Neural cell (in vitro differentiated cells): ENCODE measurements at regions not wholly inside any gene's neighbourhood (a gene's known extent, or its start where the extent isn't known, plus 50 kb on each side); places are given as distances from the start of the nearest gene placed in this dataset.

Source experiments
- H2AFZ ChIP-seq: fragments of 200-600, 300-800 bp; sonication (generic), shearing (Covaris generic); 2 replicates; pipeline ENCODE4 v1.6.0; 2014; ENCODE audit warnings: low read depth, mild to moderate bottlenecking, antibody characterized with exemption, low read length, moderate library complexity
- H3F3A ChIP-seq: fragments of 200-600 bp; shearing (Covaris generic); 2 replicates; pipeline ENCODE4 v1.6.1; 2016; ENCODE audit warnings: mild to moderate bottlenecking, moderate library complexity, mixed read lengths, antibody characterized with exemption, low read length; ENCODE audit not compliant: insufficient read depth, poor library complexity, severe bottlenecking
- H3K27ac ChIP-seq: fragments of 200-600, 300-800 bp; sonication (generic), shearing (Covaris generic); 2 replicates; pipeline ENCODE4 v1.5.1; 2014; ENCODE audit warnings: mild to moderate bottlenecking, low read length, moderate library complexity
- H3K27me3 ChIP-seq: fragments of 300-800, 200-600 bp; sonication (generic), shearing (Covaris generic); 2 replicates; pipeline ENCODE4 v1.6.0; 2014; ENCODE audit warnings: mild to moderate bottlenecking, low read depth, low read length, moderate library complexity; ENCODE audit not compliant: insufficient read depth
- H3K36me3 ChIP-seq: fragments of 300-800, 200-600 bp; sonication (generic), shearing (Covaris generic); 2 replicates; pipeline ENCODE4 v1.5.1; 2014; ENCODE audit warnings: mild to moderate bottlenecking, antibody characterized with exemption, low read length, moderate library complexity; ENCODE audit not compliant: insufficient read depth
- H3K4me2 ChIP-seq: fragments of 300-800, 200-600 bp; sonication (generic), shearing (Covaris generic); 2 replicates; pipeline ENCODE4 v1.6.0; 2014; ENCODE audit warnings: mild to moderate bottlenecking, low read length
- H3K4me3 ChIP-seq: fragments of 300-800, 200-600 bp; sonication (generic), shearing (Covaris generic); 2 replicates; pipeline ENCODE4 v1.5.1; 2014; ENCODE audit warnings: mild to moderate bottlenecking, low read length, moderate library complexity
- H3K79me2 ChIP-seq: fragments of 200-600 bp; shearing (Covaris generic); replicated peaks from 2 replicates; pipeline ENCODE4 v1.6.0; 2014; ENCODE audit warnings: mild to moderate bottlenecking, low read length, moderate library complexity; ENCODE audit not compliant: insufficient read depth
- H3K9ac ChIP-seq: fragments of 300-800, 200-600 bp; sonication (generic), shearing (Covaris generic); 2 replicates; pipeline ENCODE4 v1.6.1; 2016; ENCODE audit warnings: mild to moderate bottlenecking, low read length, mixed read lengths
- H3K9me2 ChIP-seq: fragments of 200-600 bp; shearing (Covaris generic); 2 replicates; pipeline ENCODE4 v1.6.1; 2016; ENCODE audit warnings: mild to moderate bottlenecking, low read length, mixed read lengths; ENCODE audit not compliant: insufficient read depth
- H3K9me3 ChIP-seq: fragments of 200-600, 300-800 bp; sonication (generic), shearing (Covaris generic); 2 replicates; pipeline ENCODE4 v1.6.1; 2016; ENCODE audit warnings: mild to moderate bottlenecking, mixed run types, low read length, moderate library complexity, mixed read lengths
- H4K20me1 ChIP-seq: fragments of 200-600 bp; shearing (Covaris generic); 2 replicates; pipeline ENCODE4 v1.6.1; 2016; ENCODE audit warnings: mild to moderate bottlenecking, mixed run types; ENCODE audit not compliant: insufficient read depth
- CTCF ChIP-seq: fragments of 450-650 bp; IDR thresholded peaks from 2 replicates; pipeline ENCODE4 v1.5.1; 2014; ENCODE audit warnings: antibody characterized with exemption, mild to moderate bottlenecking, moderate library complexity; ENCODE audit not compliant: poor library complexity, severe bottlenecking
- EP300 ChIP-seq: fragments of 450-650 bp; conservative IDR thresholded peaks from 2 replicates; pipeline ENCODE4 v1.6.1; 2014; ENCODE audit warnings: antibody characterized with exemption, mild to moderate bottlenecking, moderate library complexity; ENCODE audit not compliant: poor library complexity, severe bottlenecking
- EZH2 ChIP-seq: fragments of 200-600, 300-800 bp; shearing (Covaris generic), sonication (generic); IDR thresholded peaks from 2 replicates; pipeline ENCODE4 v1.6.1; 2014; ENCODE audit warnings: antibody characterized with exemption, low read length, borderline replicate concordance, mild to moderate bottlenecking; ENCODE audit not compliant: insufficient read depth, poor library complexity, severe bottlenecking
- MXI1 ChIP-seq: fragments of 450-650 bp; conservative IDR thresholded peaks from 2 replicates; pipeline ENCODE4 v1.6.1; 2014; ENCODE audit warnings: antibody characterized with exemption, mild to moderate bottlenecking; ENCODE audit not compliant: poor library complexity, severe bottlenecking
- POLR2AphosphoS5 ChIP-seq: IDR thresholded peaks from 2 replicates; pipeline ENCODE4 v1.6.1; 2012
- RAD21 ChIP-seq: fragments of 450-650 bp; conservative IDR thresholded peaks from 2 replicates; pipeline ENCODE4 v1.6.1; 2014; ENCODE audit warnings: antibody characterized with exemption, mild to moderate bottlenecking, moderate library complexity
- REST ChIP-seq: IDR thresholded peaks from 2 replicates; pipeline ENCODE4 v1.6.1; 2012; ENCODE audit warnings: borderline replicate concordance
- SMC3 ChIP-seq: fragments of 450-650 bp; conservative IDR thresholded peaks from 2 replicates; pipeline ENCODE4 v1.6.1; 2014; ENCODE audit warnings: antibody characterized with exemption, mild to moderate bottlenecking, moderate library complexity; ENCODE audit not compliant: poor library complexity
- TAF1 ChIP-seq: IDR thresholded peaks from 2 replicates; pipeline ENCODE4 v1.6.1; 2012; ENCODE audit warnings: low read depth

- H3K79me2 ChIP-seq = no peaks in the 10 kb centered on the region
- no peaks in the 10 kb centered on the region for H4K20me1 ChIP-seq
- no peak overlapping the region for H2AFZ ChIP-seq
Measured at GRCh38 chr11:79538775-79539174, 97.9 kb upstream of the TENM4 start.

GRCh38 chr11:79536155-79536917 lies 95.5 kb upstream of the TENM4 start:
- Histone ChIP-seq H3K27me3 (no peaks in the 10 kb centered on the region), H3K9me2 (no peaks in the 10 kb centered on the region), H3K9ac (no peak overlapping the region), H3K4me2 (no peak overlapping the region), H3F3A (no peaks in the 10 kb centered on the region), H3K9me3 (no peaks in the 10 kb centered on the region), H3K4me3 (no peak overlapping the region), H4K20me1 (no peaks in the 10 kb centered on the region), H3K36me3 (no peaks in the 10 kb centered on the region), H2AFZ (no peak overlapping the region), H3K79me2 (no peaks in the 10 kb centered on the region), H3K27ac (no peak overlapping the region)
- no peak for TF ChIP-seq RAD21
- TF ChIP-seq CTCF = no peak
- no peak for TF ChIP-seq POLR2AphosphoS5
- TF ChIP-seq EP300 = no peak
- TF ChIP-seq SMC3 = no peak
- no peak for TF ChIP-seq EZH2
- TF ChIP-seq TAF1 = no peak
- TF ChIP-seq REST = no peak
- TF ChIP-seq MXI1 = no peak

More at GRCh38 chr11:79538775-79539174, 97.9 kb upstream of the TENM4 start:
- Histone ChIP-seq H3K36me3 (no peaks in the 10 kb centered on the region), H3K9me3 (no peaks in the 10 kb centered on the region), H3K4me3 (no peak overlapping the region), H3F3A (no peaks in the 10 kb centered on the region), H3K27ac (no peak overlapping the region), H3K27me3 (no peaks in the 10 kb centered on the region), H3K9ac (no peak overlapping the region), H3K4me2 (no peak overlapping the region), H3K9me2 (no peaks in the 10 kb centered on the region)
- TF ChIP-seq TAF1 (no peak), CTCF (no peak), MXI1 (no peak), EZH2 (no peak), EP300 (no peak)
